ENCODE measurements at regions not wholly inside any gene's neighbourhood (a gene's known extent, or its start where the extent isn't known, plus 50 kb on each side); places are given as distances from the start of the nearest gene placed in this dataset.

- TF ChIP-seq CTCF (IDR thresholded peaks at IDR 0.05; ENCODE audit: insufficient read depth, low read length, poor library complexity, severe bottlenecking): no peak
Observed at GRCh38 chr6:166008441-166009369, 158.9 kb downstream of the TBXT start.

DNA sequence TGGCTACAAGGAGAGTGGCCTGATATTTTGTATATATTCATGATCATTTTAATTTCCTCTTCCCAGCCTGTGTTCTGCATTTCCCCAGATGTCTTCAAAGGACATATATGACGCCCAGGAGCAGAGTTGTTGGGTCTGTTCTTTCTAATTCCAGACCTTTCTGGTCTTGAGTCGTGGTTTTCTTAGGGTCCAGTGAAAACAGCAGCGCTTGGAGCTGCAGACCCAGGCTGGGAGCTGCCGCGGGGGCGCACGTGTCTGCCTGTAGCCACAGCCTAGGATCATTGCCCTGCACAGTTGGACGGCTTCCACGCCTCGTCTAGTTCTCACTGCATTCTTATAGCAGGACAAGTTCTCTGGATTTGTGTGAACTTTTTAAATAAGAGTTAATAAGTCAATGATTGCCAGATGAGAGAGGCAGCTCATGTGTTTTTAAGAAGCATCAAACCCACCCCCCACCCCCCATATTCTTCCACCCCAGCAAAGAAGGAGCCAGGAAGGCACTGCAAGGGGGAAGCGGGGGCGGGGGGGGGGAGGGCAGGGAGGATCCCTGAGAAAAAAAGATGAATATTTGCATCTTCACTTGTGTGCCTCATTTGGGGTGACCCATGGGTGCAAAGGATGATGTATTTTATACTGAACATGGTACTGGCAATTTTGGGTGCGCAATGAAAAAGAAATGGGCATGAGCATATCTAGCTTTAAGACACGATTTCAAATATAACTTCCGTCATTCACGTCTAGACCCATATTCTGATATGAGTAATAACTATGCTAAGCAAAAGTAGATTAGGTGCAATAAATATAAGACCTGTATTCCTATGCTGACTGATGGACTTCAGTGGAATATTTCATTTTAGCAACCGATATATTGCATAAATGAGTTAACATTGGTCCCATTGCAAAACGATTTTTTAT is 160.0 kb downstream of the TBXT start:
- TF ChIP-seq CTCF (IDR thresholded peaks at IDR 0.05; ENCODE audit: insufficient read depth, low read length, poor library complexity, severe bottlenecking): no peak
- H3K36me3 ChIP-seq (ENCODE audit: control insufficient read depth, insufficient read depth, low read length): no peaks in the 10 kb centered on the region
- no peaks in the 10 kb centered on the region; the same call in none of the 2 replicates for H3K27me3 ChIP-seq (replicated peaks; ENCODE audit: control insufficient read depth, insufficient read depth, low read length)
- no peak overlapping the region for H3K4me3 ChIP-seq (replicated peaks; ENCODE audit: low read depth, low read length)
- no peak for DNase-seq (ENCODE audit: extremely low read depth, insufficient read length)

More at GRCh38 chr6:166008441-166009369, 158.9 kb downstream of the TBXT start:
- Histone ChIP-seq H3K4me3 (replicated peaks; ENCODE audit: low read depth, low read length) (no peak overlapping the region), H3K36me3 (ENCODE audit: control insufficient read depth, insufficient read depth, low read length) (no peaks in the 10 kb centered on the region), H3K27me3 (replicated peaks; ENCODE audit: control insufficient read depth, insufficient read depth, low read length) (no peaks in the 10 kb centered on the region; the same call in none of the 2 replicates)
- DNase-seq (ENCODE audit: extremely low read depth, insufficient read length): no peak

DNA sequence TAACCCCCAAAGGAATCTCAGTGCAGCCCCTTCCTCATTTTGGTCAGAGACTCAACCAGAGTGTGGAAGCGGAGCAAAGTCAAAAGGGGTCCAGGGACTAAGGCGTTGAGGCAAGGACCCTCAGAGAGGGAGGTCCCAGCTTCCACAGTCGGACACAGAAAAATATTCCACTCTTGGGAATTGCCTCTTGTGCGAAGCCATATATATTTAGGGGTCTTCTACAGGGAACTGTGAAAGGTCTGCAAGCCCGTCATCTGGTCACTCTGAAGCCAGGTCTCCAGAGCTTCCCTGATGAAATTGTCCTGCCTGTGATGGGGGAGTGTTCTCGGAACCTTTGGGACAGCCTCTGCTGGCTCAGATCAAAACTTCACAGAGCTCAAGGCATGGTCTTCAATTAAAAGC is 160.8 kb downstream of the TBXT start:
- no peak for TF ChIP-seq CTCF (IDR thresholded peaks at IDR 0.05; ENCODE audit: insufficient read depth, low read length, poor library complexity, severe bottlenecking)
- no peaks in the 10 kb centered on the region; the same call in none of the 2 replicates for H3K27me3 ChIP-seq (replicated peaks; ENCODE audit: control insufficient read depth, insufficient read depth, low read length)
- H3K4me3 ChIP-seq (replicated peaks; ENCODE audit: low read depth, low read length): no peak overlapping the region
- no peaks in the 10 kb centered on the region for H3K36me3 ChIP-seq (ENCODE audit: control insufficient read depth, insufficient read depth, low read length)
- no peak for DNase-seq (ENCODE audit: extremely low read depth, insufficient read length)

- TF ChIP-seq CTCF (IDR thresholded peaks at IDR 0.05; ENCODE audit: insufficient read depth, low read length, poor library complexity, severe bottlenecking): no peak
- no peaks in the 10 kb centered on the region for H3K36me3 ChIP-seq (ENCODE audit: control insufficient read depth, insufficient read depth, low read length)
- no peaks in the 10 kb centered on the region; the same call in none of the 2 replicates for H3K27me3 ChIP-seq (replicated peaks; ENCODE audit: control insufficient read depth, insufficient read depth, low read length)
- no peak overlapping the region for H3K4me3 ChIP-seq (replicated peaks; ENCODE audit: low read depth, low read length)
- DNase-seq (ENCODE audit: extremely low read depth, insufficient read length): no peak
Observed at GRCh38 chr6:166005944-166006899, 161.4 kb downstream of the TBXT start.

- DNase-seq (ENCODE audit: extremely low read depth, insufficient read length): no peak
- TF ChIP-seq CTCF (IDR thresholded peaks at IDR 0.05; ENCODE audit: insufficient read depth, low read length, poor library complexity, severe bottlenecking): no peak
- Histone ChIP-seq H3K36me3 (ENCODE audit: control insufficient read depth, insufficient read depth, low read length) (no peaks in the 10 kb centered on the region), H3K4me3 (replicated peaks; ENCODE audit: low read depth, low read length) (no peak overlapping the region), H3K27me3 (replicated peaks; ENCODE audit: control insufficient read depth, insufficient read depth, low read length) (no peaks in the 10 kb centered on the region; the same call in none of the 2 replicates)
Observed at GRCh38 chr6:166005401-166005943, 162.2 kb downstream of the TBXT start.
